HEK293 (cell line): ENCODE measurements at regions not wholly inside any gene's neighbourhood (a gene's known extent, or its start where the extent isn't known, plus 50 kb on each side); places are given as distances from the start of the nearest gene placed in this dataset.

Experiments used
- CTCF ChIP-seq: fragments of 450-650 bp; formaldehyde crosslinking; IDR thresholded peaks from 2 replicates; pipeline ENCODE4 v1.5.1; 2016; ENCODE audit warnings: missing biosample characterization, missing genetic modification characterization
- ZNF18 ChIP-seq: fragments of 450-650 bp; formaldehyde crosslinking; IDR thresholded peaks from 2 replicates; pipeline ENCODE4 v1.5.1; 2016; ENCODE audit warnings: missing biosample characterization, missing genetic modification characterization

GRCh38 chr12:90390947-90391346 lies 564.0 kb downstream of the CCER1 start:
- TF ChIP-seq ZNF18 (tag by site-specific recombination): no peak
- TF ChIP-seq CTCF (tag by site-specific recombination): no peak
